GM10266 (cell line): ENCODE measurements at regions not wholly inside any gene's neighbourhood (a gene's known extent, or its start where the extent isn't known, plus 50 kb on each side); places are given as distances from the start of the nearest gene placed in this dataset.

Experiments
- DNase-seq: peaks from one replicate; pipeline ENCODE4 v3.0.0; 2012; ENCODE audit errors: extremely low spot score
- TF ChIP-seq, protein P1 (sequence below): IDR thresholded peaks from 2 replicates; pipeline ENCODE4 v1.5.1; 2012; ENCODE audit warnings: mild to moderate bottlenecking, low read depth; ENCODE audit not compliant: control insufficient read depth, insufficient read depth; ENCODE audit errors: missing control alignments

DNA sequence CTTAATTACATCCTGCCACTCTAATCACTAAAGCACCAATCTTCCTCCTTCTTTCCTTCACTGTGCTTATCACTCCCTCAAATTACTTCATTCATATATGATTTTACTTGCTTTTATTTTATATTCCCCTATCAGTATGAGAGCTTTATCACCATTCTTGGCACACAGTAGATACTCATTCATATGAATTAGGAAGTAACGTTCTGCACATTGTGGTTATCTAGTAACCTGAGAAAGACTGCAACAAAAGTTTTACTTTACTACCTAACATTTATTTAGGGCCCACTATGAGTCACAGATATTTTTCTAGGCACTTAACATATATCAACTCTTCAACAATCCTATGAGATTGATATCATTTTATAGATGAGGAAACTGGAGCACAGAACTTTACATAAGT, 1559.9 kb upstream of the TENM4 start:
- TF ChIP-seq, protein P1, sequence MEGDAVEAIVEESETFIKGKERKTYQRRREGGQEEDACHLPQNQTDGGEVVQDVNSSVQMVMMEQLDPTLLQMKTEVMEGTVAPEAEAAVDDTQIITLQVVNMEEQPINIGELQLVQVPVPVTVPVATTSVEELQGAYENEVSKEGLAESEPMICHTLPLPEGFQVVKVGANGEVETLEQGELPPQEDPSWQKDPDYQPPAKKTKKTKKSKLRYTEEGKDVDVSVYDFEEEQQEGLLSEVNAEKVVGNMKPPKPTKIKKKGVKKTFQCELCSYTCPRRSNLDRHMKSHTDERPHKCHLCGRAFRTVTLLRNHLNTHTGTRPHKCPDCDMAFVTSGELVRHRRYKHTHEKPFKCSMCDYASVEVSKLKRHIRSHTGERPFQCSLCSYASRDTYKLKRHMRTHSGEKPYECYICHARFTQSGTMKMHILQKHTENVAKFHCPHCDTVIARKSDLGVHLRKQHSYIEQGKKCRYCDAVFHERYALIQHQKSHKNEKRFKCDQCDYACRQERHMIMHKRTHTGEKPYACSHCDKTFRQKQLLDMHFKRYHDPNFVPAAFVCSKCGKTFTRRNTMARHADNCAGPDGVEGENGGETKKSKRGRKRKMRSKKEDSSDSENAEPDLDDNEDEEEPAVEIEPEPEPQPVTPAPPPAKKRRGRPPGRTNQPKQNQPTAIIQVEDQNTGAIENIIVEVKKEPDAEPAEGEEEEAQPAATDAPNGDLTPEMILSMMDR, result no peak

DNA sequence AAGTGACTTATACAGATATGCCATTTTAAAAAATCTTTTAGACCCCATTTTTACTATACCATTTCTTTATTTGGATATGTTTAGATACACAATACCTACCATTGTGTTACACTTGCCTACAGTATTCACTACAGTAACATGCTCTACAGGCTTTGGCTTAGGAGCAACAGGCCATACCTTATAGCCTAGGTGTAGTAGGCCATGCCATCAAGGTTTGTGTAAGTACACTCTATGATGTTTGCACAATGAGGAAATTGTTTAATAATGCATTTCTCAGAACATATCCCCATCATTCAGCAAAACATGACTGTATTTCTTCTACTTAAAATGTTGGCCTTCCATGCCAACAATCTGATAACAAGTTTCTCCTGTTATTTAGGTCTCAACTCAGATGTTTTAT, 1559.5 kb upstream of the TENM4 start:
- DNase-seq, result no peak

More for the DNA sequence above, 1559.9 kb upstream of the TENM4 start:
- no peak for DNase-seq

DNA sequence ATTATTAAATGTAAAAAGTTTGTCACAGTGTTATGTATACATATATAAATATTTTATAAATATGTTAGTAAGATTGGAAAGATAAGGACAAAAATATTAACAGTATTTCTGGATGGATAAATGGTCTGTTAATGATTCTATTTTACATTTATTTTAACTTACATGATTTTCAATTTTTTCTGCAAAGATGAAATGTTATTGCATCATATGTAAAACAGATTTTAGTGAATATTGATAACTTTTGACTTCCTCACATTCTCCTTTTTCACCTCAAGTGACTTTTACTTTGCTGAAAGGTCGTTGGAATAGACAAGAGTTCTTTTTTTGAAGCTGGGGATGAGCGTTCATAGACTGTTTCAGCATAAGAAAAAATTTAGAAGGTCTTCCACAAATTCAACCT, 1554.7 kb upstream of the TENM4 start:
- DNase-seq, result no peak
- TF ChIP-seq, protein P1, result no peak

More for the DNA sequence above, 1559.5 kb upstream of the TENM4 start:
- TF ChIP-seq, protein P1, result no peak

DNA sequence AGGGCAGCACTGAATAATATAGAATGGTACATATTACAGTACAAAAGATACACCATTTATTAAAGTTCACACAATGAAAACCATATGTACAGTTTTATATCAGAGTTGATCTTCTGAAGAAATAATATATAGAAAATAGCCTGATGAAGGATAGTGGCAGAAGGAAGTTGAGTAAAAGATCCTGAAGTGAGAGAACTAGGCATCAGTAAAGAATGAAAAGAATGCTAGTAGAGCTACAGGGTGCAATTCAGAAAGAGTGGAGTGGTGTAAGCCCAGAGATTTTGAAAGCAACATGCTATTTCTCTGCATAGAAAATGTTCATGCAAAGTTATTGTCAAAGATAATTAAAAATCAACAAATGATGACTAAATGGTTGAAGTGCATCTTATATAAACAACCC, 1552.7 kb upstream of the TENM4 start:
- DNase-seq, result no peak
- TF ChIP-seq, protein P1, result no peak

DNA sequence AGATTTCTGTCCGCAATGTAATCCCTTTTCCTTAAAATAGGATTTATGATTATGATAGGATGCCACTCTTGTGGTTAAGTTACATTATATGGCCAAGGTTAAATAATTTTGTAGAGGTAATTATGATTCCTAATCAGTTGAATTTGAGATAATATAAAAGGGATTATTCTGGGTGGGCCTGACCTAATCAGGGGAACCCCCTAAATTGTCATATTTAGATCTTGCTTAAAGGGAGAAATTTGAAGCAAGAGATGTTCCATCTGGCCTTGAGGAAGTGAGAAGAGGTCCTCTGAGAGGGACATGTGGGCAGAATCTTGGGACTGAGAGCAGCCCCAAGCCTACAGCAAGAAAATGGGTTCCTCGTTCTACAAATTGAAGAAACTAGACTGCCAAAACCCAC, 1550.1 kb upstream of the TENM4 start:
- TF ChIP-seq, protein P1, result no peak
- no peak for DNase-seq

DNA sequence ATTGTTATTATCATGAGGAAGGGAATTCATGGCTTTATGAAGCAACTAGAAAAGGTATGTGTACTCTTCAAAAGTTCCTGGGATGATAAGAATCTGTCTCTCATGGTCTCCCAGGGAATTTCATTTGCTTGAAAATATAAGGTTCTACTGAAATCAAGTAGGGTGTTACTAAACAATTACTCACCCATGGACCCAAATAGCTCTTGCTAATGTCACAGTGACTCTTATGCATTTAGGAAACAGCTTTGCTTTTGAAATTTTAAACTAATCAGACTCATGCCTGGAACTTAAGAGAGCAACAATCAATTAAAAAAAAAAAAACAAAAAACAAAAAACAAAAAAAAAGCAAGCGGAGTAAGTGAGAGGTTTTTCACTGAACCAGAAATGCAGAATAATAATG, 1546.3 kb upstream of the TENM4 start:
- DNase-seq, result no peak
- TF ChIP-seq, protein P1, result no peak

DNA sequence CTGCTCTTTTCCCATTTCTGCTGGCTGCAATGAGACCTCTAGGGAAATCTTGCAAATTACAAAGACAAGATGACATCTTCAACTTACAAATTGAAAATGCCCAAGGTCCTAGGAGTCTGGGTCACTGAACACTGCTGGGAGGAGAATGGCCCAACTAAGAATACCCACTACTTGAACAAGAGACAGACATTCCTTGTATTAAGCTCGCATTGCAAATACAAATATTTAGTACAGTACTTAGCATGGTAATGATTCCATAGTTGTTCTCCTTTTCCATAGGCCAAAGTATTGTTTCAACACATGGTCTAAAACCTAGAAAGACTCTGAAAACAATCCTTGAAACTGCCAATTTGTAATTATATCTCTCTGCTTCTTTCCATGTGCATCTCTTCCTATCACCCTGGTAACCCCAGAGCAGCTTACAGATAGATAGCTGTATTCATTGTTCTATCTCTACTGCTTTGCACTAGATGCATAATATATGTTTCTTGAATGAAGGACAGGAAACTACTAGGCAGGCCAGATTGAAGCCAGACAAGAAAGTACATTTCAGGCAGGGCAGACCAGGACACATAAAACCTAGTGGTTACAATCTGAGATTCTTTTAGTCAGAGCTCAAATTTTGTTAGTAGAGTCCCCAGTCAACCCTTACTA, 1545.7 kb upstream of the TENM4 start:
- no peak for DNase-seq
- TF ChIP-seq, protein P1, result no peak
